Naive thymus-derived CD8-positive, alpha-beta T cell (primary cell): ENCODE measurements at regions not wholly inside any gene's neighbourhood (a gene's known extent, or its start where the extent isn't known, plus 50 kb on each side); places are given as distances from the start of the nearest gene placed in this dataset.
A peak's percentile ranks its signal among the peaks of the same experiment; 100 is the strongest.

Source experiments
- ATAC-seq, 2 donors: fragments of 150-1000 bp; cut with Tn5 transposase in 1 of 2; sonication (Bioruptor Pico), chemical (Tn5 transposase) in 1 of 2; 1 replicate in 1 of 2; 2 replicates in 1 of 2; pipeline ENCODE4 v1.10.0; 2021; ENCODE audit warnings: mild to moderate bottlenecking in 2 of 2, moderate library complexity in 2 of 2
- POLR2A ChIA-PET: fragments of 350-600 bp; sonication (Branson Sonifier 250); formaldehyde crosslinking; loops from one replicate; lab custom pipeline; 2021; ENCODE audit warnings: antibody characterized with exemption; lab: Charles Lee
- DNase-seq, 10 donors: peaks; one replicate each; pipeline versions ENCODE4 v3.0.0 to v3.0.0-alpha.2; 2020 to 2022
- H3K27ac Mint-ChIP-seq, 10 donors: one replicate each; pipeline ENCODE4 v1.8.0; 2020 to 2022; ENCODE audit warnings: mild to moderate bottlenecking in 10 of 10, mixed read lengths in 10 of 10, moderate library complexity in 4 of 10, inconsistent platforms in 1 of 10
- H3K27me3 Mint-ChIP-seq, 5 donors: one replicate each; pipeline ENCODE4 v1.8.0; 2021 to 2022; ENCODE audit warnings: mixed read lengths in 5 of 5
- H3K36me3 Mint-ChIP-seq, 3 donors: one replicate each; pipeline ENCODE4 v1.8.0; 2020 to 2022; ENCODE audit warnings: mixed read lengths in 3 of 3, mild to moderate bottlenecking in 2 of 3, inconsistent platforms in 1 of 3
- H3K4me1 Mint-ChIP-seq, 4 donors: one replicate each; pipeline ENCODE4 v1.8.0; 2021 to 2022; ENCODE audit warnings: mixed read lengths in 4 of 4
- H3K4me3 Mint-ChIP-seq, 10 donors: one replicate each; pipeline ENCODE4 v1.8.0; 2020 to 2022; ENCODE audit warnings: mild to moderate bottlenecking in 10 of 10, mixed read lengths in 10 of 10, moderate library complexity in 6 of 10, inconsistent platforms in 1 of 10
- H3K9me3 Mint-ChIP-seq, 9 donors: one replicate each; pipeline ENCODE4 v1.8.0; 2020 to 2022; ENCODE audit warnings: mixed read lengths in 9 of 9, mild to moderate bottlenecking in 3 of 9, inconsistent platforms in 1 of 9, moderate library complexity in 1 of 9

DNA sequence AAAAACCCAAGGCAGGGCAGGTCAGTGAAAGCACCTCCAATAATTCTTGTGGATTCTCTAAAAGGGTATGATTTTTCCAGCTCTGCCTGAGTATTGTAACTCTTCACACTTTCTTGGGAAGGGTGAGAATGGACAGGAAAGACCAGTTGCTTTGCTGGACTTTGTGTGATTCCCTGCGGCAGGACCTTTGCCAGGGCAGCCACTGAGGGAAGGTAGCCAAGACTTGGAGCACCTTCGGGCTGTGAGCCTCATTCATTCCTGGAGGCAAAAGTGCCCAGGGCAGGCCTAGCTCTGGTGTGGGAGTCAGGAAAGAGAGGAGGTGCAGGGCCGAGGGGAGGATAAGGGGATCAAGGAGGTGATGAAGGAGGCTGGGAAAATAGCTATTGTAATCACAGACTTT lies 80.2 kb downstream of the VCPKMT start:
- Mint-ChIP-seq H3K4me3 (no peak overlapping the region), H3K9me3 (no peaks in the 10 kb centered on the region), H3K27ac (peak overlapping the region in 1 of 10 donors; percentile 37), H3K27me3 (no peaks in the 10 kb centered on the region), H3K36me3 (peaks cover 6 to 45% (median 29%) of the 10 kb centered on the region in 3 donors), H3K4me1 (peaks cover 23 to 53% (median 47%) of the 10 kb centered on the region in 4 donors)
- no peak for ATAC-seq
- no peak for DNase-seq
- POLR2A ChIA-PET, result interaction anchor here (0.5 to 1.7 kb wide), 3 partner anchors 33 to 169 kb away, joined by 3 to 4 read pairs (median 4); no protein-coding TSS in a partner anchor

DNA sequence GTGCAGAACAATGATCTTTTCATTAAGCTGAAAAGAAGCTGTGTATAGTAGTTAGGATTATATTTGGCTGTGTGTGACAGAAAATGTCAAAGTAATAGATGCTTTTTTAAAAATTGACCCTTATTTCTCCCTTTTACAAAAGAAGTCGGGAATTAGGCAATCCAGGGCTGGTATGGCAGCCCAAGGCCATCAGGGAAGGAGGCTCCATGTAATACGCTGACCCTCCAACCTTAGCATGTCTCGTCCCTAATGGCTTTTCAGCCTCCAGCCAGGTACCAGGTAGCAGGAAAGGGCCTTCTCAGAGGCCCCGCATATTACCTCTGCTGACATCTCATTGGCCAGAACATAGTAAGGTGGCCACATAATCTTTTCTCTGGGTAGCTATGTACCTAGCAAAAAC lies 79.7 kb downstream of the VCPKMT start:
- POLR2A ChIA-PET, result interaction anchor here (0.7 to 1.7 kb wide), 3 partner anchors 33 to 51 kb away, joined by 4 to 6 read pairs (median 4); no protein-coding TSS in a partner anchor
- Mint-ChIP-seq H3K36me3 (peaks cover 3 to 42% (median 25%) of the 10 kb centered on the region in 3 donors), H3K9me3 (no peaks in the 10 kb centered on the region), H3K27me3 (no peaks in the 10 kb centered on the region), H3K27ac (peak overlapping the region in 2 of 10 donors; percentile 37 to 53), H3K4me1 (peaks cover 24 to 54% (median 49%) of the 10 kb centered on the region in 4 donors), H3K4me3 (no peak overlapping the region)
- ATAC-seq (no peak), DNase-seq (no peak)

DNA sequence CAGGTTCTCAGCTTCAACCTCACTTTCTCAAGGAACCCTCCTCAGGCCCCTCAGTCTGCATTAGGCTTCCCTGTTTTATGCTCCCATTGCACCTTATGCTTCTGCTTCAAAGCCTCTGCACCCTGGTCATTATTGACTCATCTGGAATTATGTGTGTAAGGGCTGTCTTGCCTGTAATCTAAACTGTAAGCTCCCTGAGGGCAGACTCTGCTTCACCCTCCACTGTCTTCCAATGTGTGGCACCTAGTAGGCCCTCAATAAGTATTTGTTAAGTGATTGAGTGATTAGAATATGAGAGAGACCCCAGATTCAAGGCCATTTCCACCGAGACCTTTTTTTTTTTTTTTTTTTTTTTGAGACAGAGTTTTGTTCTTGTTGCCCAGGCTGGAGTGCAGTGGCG lies 79.1 kb downstream of the VCPKMT start:
- Mint-ChIP-seq H3K36me3 (peaks cover 3 to 37% (median 22%) of the 10 kb centered on the region in 3 donors), H3K9me3 (no peaks in the 10 kb centered on the region), H3K27me3 (no peaks in the 10 kb centered on the region), H3K4me3 (peak overlapping the region in 1 of 10 donors; percentile 20), H3K27ac (peak overlapping the region in 5 of 10 donors; percentile 34 to 85 (median 57)), H3K4me1 (peaks cover 24 to 54% (median 48%) of the 10 kb centered on the region in 4 donors)
- POLR2A ChIA-PET, result interaction anchor here (0.7 to 1.7 kb wide), 5 partner anchors 10 to 159 kb away, joined by 3 to 6 read pairs (median 4); no protein-coding TSS in a partner anchor
- ATAC-seq, result no peak
- no peak for DNase-seq

DNA sequence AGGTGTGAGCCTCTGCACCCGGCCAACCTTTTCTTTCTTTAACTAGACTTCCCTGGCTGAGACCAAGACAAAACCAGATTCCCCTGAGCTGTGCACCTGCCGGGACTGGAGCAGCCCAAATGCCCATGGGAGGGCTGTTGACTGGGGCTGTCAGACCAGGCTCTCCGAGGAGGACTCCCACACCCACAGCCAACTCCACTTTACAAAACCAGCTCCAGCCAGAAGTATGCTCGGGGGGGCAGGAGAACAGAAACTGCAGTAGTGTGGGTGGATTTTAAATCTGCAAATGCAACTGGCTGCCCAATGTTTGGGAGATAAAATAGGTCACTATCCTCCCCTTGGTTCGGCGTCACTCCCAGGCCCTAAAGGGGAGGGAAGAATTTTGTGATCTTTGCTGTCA lies 78.5 kb downstream of the VCPKMT start:
- H3K9me3 Mint-ChIP-seq, result no peaks in the 10 kb centered on the region
- peaks cover 3 to 37% (median 22%) of the 10 kb centered on the region in 3 donors for H3K36me3 Mint-ChIP-seq
- POLR2A ChIA-PET, result interaction anchor here (0.7 to 1.7 kb wide), 7 partner anchors 10 to 170 kb away, joined by 3 to 6 read pairs (median 4); no protein-coding TSS in a partner anchor
- H3K4me3 Mint-ChIP-seq, result peak overlapping the region in 1 of 10 donors; percentile 19
- no peaks in the 10 kb centered on the region for H3K27me3 Mint-ChIP-seq
- ATAC-seq, result no peak
- peaks cover 24 to 57% (median 49%) of the 10 kb centered on the region in 4 donors for H3K4me1 Mint-ChIP-seq
- peak overlapping the region in 4 of 10 donors; percentile 25 to 96 (median 57) for H3K27ac Mint-ChIP-seq
- DNase-seq, result no peak

DNA sequence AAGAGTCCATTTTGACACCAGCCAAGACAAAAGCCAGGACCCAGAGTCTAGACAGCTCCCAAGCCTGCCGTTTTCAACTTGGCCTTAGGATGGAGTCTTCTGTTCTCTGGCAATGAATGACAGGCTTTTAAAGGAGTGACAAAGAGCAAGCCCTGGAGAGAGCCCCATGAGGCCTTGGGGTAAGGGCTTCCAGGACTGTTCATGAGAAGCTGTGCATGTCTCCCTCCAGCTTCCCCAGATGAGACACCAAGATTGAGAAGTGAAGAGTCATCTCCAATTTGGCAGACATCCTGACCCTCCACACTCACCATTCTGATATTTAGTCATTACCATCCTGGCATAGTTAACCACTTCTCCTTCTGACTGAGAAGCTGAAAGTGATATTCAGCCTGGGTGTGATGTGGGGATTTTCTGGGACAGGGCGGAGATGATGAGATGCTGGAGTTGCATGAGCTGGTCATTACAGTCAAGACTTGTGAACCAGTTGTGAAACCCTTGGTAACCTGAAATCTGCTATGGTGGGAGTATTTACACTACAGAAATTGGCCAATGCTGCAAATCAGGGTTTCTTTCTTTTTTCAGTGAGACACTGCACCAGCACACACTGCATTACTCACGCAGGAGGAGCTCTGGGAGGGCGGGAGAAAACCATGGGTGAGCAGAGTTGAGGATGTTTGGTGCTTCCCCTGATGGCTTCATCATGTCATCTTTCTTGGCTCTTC lies 77.8 kb downstream of the VCPKMT start:
- DNase-seq, result no peak
- ATAC-seq, result no peak
- Mint-ChIP-seq H3K27me3 (no peaks in the 10 kb centered on the region), H3K9me3 (no peaks in the 10 kb centered on the region), H3K4me1 (peaks cover 24 to 62% (median 52%) of the 10 kb centered on the region in 4 donors), H3K4me3 (peak overlapping the region in 6 of 10 donors; percentile 18 to 50 (median 28)), H3K36me3 (peaks cover 3 to 35% (median 22%) of the 10 kb centered on the region in 3 donors), H3K27ac (peak overlapping the region in 9 of 10 donors; percentile 50 to 96 (median 75))
- POLR2A ChIA-PET, result interaction anchor here (1.0 to 1.7 kb wide), 6 partner anchors 9 to 171 kb away, joined by 3 to 6 read pairs (median 4); no protein-coding TSS in a partner anchor

DNA sequence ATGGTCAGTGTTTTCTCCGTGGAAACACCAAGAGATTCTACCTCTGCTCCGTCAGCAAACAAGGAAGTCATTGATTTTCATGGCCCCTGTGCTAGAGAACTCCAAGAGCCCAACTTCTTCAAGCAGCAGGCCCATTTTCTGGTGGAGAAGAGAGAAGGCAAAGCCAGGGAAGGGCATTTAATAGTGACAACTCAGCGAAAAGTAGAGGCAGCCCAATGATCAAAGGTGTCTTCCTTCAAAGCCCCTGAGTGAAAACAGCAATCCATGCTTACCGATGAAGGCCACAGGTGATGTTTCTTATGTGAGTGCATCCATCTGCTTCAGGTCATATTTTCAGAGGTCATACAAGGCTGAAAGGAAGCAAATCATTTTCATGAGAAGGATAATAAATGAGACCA lies 77.3 kb downstream of the VCPKMT start:
- Mint-ChIP-seq H3K4me3 (peak overlapping the region in 8 of 10 donors; percentile 23 to 62 (median 42)), H3K27me3 (no peaks in the 10 kb centered on the region), H3K36me3 (peaks cover 3 to 33% (median 19%) of the 10 kb centered on the region in 3 donors), H3K27ac (peak overlapping the region in 9 of 10 donors; percentile 50 to 96 (median 76)), H3K9me3 (no peaks in the 10 kb centered on the region), H3K4me1 (peaks cover 25 to 65% (median 52%) of the 10 kb centered on the region in 4 donors)
- no peak for DNase-seq
- POLR2A ChIA-PET, result interaction anchor here (1.1 to 1.9 kb wide), 5 partner anchors 23 to 171 kb away, joined by 3 to 6 read pairs (median 6); no protein-coding TSS in a partner anchor
- ATAC-seq, result no peak

DNA sequence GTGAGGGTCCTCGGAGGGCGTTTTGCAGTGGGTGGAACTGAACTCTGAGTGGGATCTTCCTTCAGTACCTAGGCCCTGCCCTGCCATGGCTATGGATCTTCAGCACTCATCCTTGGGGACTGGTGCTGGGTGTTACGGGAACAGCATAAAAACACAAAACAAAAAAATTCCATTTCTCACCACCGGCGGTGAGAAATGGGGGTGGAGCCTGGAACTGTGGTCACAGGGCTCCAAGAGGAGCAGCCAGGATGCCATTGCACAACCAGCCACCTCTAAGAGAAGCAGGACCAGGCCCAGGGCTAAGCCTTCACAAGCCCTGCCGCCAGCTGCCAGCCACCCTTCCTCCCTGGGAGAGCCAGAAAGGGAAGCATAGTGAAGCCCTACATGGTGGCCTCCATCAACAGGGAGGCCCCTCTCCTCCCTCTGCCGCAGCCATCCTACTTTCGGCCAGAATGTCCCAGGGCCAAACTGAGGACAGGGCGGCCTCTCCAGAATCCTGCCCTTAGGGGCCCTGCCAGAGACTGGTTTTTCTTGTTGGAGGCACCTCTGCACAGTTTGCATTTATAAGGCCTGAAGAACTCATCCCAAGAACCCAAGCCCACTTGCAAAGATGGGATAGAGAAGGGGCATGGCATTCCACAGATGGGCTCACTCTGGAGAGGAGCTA lies 76.5 kb downstream of the VCPKMT start:
- Mint-ChIP-seq H3K27ac (peak overlapping the region; percentile 91 to 98 (median 96)), H3K27me3 (no peaks in the 10 kb centered on the region), H3K4me1 (peaks cover 31 to 70% (median 55%) of the 10 kb centered on the region in 4 donors), H3K36me3 (peaks cover 3 to 31% (median 18%) of the 10 kb centered on the region in 3 donors), H3K9me3 (no peaks in the 10 kb centered on the region), H3K4me3 (peak overlapping the region; percentile 50 to 89 (median 81))
- ATAC-seq (no peak), DNase-seq (no peak)
- POLR2A ChIA-PET, result interaction anchor here (1.0 to 2.1 kb wide), 10 partner anchors 10 to 179 kb away, joined by 3 to 14 read pairs (median 5); partner anchors contain the start of gene ARF6

DNA sequence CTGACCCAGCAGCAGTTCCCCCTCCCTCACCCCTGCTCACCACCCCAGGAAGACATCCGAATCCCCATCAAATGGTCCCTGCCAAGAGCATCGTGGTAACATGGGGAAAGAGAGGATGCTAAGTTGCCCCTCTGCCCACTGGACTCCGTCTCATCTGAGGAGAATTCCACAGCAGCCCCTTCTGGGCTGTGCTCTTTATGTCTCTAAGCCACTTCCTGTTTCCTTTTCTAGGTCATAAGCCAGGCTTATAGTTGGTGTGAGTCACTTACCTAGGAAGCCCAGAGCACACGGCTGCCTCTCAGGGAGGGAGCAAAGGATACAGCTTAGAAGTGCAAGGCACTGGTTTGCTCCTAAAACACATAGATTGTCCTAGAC lies 76.0 kb downstream of the VCPKMT start:
- POLR2A ChIA-PET, result interaction anchor here (1.0 to 2.1 kb wide), 12 partner anchors 9 to 179 kb away, joined by 3 to 14 read pairs (median 4); partner anchors contain the start of gene ARF6
- Mint-ChIP-seq H3K4me3 (peak overlapping the region; percentile 50 to 89 (median 81)), H3K27me3 (no peaks in the 10 kb centered on the region), H3K4me1 (peaks cover 35 to 75% (median 58%) of the 10 kb centered on the region in 4 donors), H3K36me3 (peaks cover 3 to 31% (median 18%) of the 10 kb centered on the region in 3 donors), H3K9me3 (no peaks in the 10 kb centered on the region), H3K27ac (peak overlapping the region; percentile 91 to 98 (median 96))
- ATAC-seq (peak; percentile 76 to 85), DNase-seq (peak in 6 of 10 donors; percentile 14 to 54 (median 38))

DNA sequence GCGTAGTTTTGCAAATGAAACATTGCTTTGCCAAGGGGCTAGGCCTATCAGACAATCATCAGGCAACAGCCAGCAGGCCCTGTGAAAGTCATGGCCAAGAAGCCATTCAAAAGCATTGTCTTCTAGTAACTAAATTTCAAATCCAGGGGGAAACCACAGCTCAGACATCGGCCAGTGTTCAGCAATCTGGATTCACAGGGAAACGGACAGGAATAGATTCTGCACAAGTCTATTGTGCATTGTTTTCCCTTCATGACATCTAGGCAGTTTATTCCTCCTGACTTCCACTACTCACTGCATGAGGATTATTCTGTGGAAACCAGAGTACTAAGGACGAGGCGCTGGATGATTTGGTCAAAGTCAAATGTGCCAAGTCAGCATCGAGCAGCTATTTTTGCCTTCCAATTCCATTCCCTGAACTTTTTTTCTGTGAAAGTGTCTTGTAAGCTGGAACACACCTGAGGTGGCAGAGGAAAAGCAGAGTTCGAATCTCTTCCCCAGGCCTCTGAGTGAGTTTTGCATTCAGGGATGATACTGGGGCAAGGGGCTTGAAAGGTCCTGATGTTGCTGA lies 75.4 kb downstream of the VCPKMT start:
- Mint-ChIP-seq H3K9me3 (peaks cover 0 to 4% (median 0%) of the 10 kb centered on the region in 9 donors), H3K36me3 (peaks cover 3 to 31% (median 24%) of the 10 kb centered on the region in 3 donors), H3K27ac (peak overlapping the region; percentile 91 to 98 (median 96)), H3K4me3 (peak overlapping the region in 8 of 10 donors; percentile 77 to 89 (median 81)), H3K4me1 (peaks cover 41 to 81% (median 64%) of the 10 kb centered on the region in 4 donors), H3K27me3 (no peaks in the 10 kb centered on the region)
- DNase-seq (no peak), ATAC-seq (no peak)
- POLR2A ChIA-PET, result interaction anchor here (0.8 to 2.1 kb wide), 13 partner anchors 9 to 180 kb away, joined by 3 to 14 read pairs (median 4); partner anchors contain the start of gene ARF6

DNA sequence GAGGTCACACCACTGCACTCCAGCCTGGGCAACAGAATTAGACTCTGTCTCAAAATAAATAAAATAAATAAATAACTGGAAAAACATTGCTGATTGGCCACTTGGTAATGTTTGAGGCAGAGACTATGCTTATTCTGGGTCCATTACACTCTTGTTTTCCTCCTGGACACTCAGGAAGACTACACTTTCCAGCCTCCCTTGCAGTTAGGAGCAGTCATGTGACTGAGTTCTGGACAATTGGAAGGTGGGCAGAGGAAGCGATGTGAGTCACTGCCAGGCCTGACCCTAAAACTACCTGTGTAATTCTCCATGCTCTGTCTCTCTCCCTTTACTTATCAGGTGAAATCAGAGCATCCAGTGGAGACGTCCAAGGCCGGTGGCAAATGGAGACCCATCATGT lies 74.4 kb downstream of the VCPKMT start:
- DNase-seq, result no peak
- POLR2A ChIA-PET, result interaction anchor here (0.8 to 1.7 kb wide), 2 partner anchors 15 to 39 kb away, joined by 3 to 4 read pairs; no protein-coding TSS in a partner anchor
- Mint-ChIP-seq H3K27me3 (no peaks in the 10 kb centered on the region), H3K27ac (peak overlapping the region in 7 of 10 donors; percentile 9 to 98 (median 64)), H3K4me3 (peak overlapping the region in 1 of 10 donors; percentile 29), H3K9me3 (peaks cover 0 to 4% (median 0%) of the 10 kb centered on the region in 9 donors), H3K4me1 (peaks cover 46 to 91% (median 73%) of the 10 kb centered on the region in 4 donors), H3K36me3 (peaks cover 3 to 25% (median 22%) of the 10 kb centered on the region in 3 donors)
- ATAC-seq, result no peak

DNA sequence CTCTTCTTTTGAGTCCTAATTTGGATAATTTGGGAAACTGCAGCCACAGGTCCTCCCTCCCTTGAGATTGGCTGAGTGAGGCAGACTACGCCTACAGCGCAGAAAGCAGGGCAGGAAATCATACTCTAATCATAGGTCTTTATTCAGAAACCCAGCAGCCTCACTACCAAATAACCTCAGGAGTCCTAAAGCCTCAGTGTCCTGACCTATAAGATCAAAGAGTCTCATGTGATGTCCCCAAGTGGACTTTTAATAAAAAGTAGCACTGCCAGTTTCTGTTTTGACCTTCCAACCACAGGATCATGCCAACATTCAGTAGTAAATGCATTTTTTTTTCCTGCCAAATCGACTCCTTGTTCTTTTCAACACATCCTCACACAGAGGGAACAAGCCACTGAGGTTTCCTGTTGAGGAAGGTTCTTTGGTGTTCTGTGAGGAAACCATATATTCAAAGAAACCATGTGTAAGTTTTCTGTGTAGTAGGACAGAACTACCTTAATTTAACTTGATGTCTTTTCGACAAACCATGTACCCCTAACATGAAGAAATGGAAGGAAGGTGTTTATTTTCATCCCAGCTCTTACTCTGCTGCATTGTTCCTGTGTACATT lies 72.2 kb downstream of the VCPKMT start:
- Mint-ChIP-seq H3K36me3 (peaks cover 0 to 9% (median 1%) of the 10 kb centered on the region in 3 donors), H3K4me3 (peak overlapping the region; percentile 36 to 84 (median 68)), H3K9me3 (peaks cover 0 to 4% (median 0%) of the 10 kb centered on the region in 9 donors), H3K27me3 (no peaks in the 10 kb centered on the region), H3K27ac (peak overlapping the region; percentile 90 to 98 (median 96)), H3K4me1 (peaks cover 46 to 85% (median 78%) of the 10 kb centered on the region in 4 donors)
- POLR2A ChIA-PET, result interaction anchor here (0.6 to 5.5 kb wide), 29 partner anchors 10 to 182 kb away, joined by 3 to 86 read pairs (median 5); partner anchors contain the start of genes ARF6 and VCPKMT
- peak; percentile 45 to 58 for ATAC-seq
- peak in 4 of 10 donors; percentile 12 to 59 (median 52) for DNase-seq
